ENCODE measurements at regions not wholly inside any gene's neighbourhood (a gene's known extent, or its start where the extent isn't known, plus 50 kb on each side); places are given as distances from the start of the nearest gene placed in this dataset.

GRCh38 chr13:83229574-83230305 is 652.5 kb downstream of the SLITRK1 start:
- 23 to 64% methylated on average over 1 of the region's 1 CpG for WGBS, 2 donors

GRCh38 chr13:83223546-83223945 is 658.7 kb downstream of the SLITRK1 start:
- H3K27me3 ChIP-seq = no peaks in the 10 kb centered on the region
- 86 to 89% methylated on average over 1 of the region's 1 CpG for WGBS, 2 donors

More at GRCh38 chr13:83229574-83230305, 652.5 kb downstream of the SLITRK1 start:
- H3K36me3 ChIP-seq = no peaks in the 10 kb centered on the region
- DNase-seq = no peak
- TF ChIP-seq CTCF (IDR thresholded peaks at IDR 0.05) (no peak), POLR2AphosphoS5 (IDR thresholded peaks at IDR 0.05) (no peak), POLR2A (IDR thresholded peaks at IDR 0.05) (no peak), EP300 (IDR thresholded peaks at IDR 0.05) (no peak)
- no peaks in the 10 kb centered on the region for H3K4me1 ChIP-seq
- intact Hi-C loops (cut with DNase I) = no loop called here
- no peak overlapping the region for H3K27ac ChIP-seq
- no peaks in the 10 kb centered on the region for H3K9me3 ChIP-seq
- H3K4me3 ChIP-seq = no peak overlapping the region
- no peaks in the 10 kb centered on the region for H3K27me3 ChIP-seq

GRCh38 chr13:83221813-83222241 is 660.4 kb downstream of the SLITRK1 start:
- 83 to 88% methylated on average over 5 of the region's 5 CpGs for WGBS, 2 donors
- intact Hi-C loops (cut with DNase I) = no loop called here
- DNase-seq = no peak

More at GRCh38 chr13:83223546-83223945, 658.7 kb downstream of the SLITRK1 start:
- H3K9me3 ChIP-seq = peaks cover 0 to 2% (median 0%) of the 10 kb centered on the region in 4 donors
- DNase-seq = no peak
- no peaks in the 10 kb centered on the region for H3K36me3 ChIP-seq
- TF ChIP-seq POLR2A (IDR thresholded peaks at IDR 0.05) = no peak
- TF ChIP-seq CTCF (IDR thresholded peaks at IDR 0.05) = no peak
- no peak for TF ChIP-seq EP300 (IDR thresholded peaks at IDR 0.05)
- H3K4me1 ChIP-seq = peaks cover 0 to 5% (median 0%) of the 10 kb centered on the region in 4 donors
- no peak overlapping the region for H3K27ac ChIP-seq
- H3K4me3 ChIP-seq = no peak overlapping the region
- intact Hi-C loops (cut with DNase I) = no loop called here

GRCh38 chr13:83221256-83221655 is 661.0 kb downstream of the SLITRK1 start:
- intact Hi-C loops (cut with DNase I) = no loop called here
- 92 to 95% methylated on average over 1 of the region's 1 CpG for WGBS, 2 donors
- no peaks in the 10 kb centered on the region for H3K36me3 ChIP-seq
- no peak for DNase-seq
- TF ChIP-seq CTCF (IDR thresholded peaks at IDR 0.05) = no peak
- no peak for TF ChIP-seq POLR2AphosphoS5 (IDR thresholded peaks at IDR 0.05)
- TF ChIP-seq EP300 (IDR thresholded peaks at IDR 0.05) = no peak
- no peak for TF ChIP-seq POLR2A (IDR thresholded peaks at IDR 0.05)
- H3K27me3 ChIP-seq = no peaks in the 10 kb centered on the region
- peaks cover 0 to 15% (median 8%) of the 10 kb centered on the region in 4 donors for H3K4me1 ChIP-seq
- H3K4me3 ChIP-seq = no peak overlapping the region
- peaks cover 0 to 2% (median 0%) of the 10 kb centered on the region in 4 donors for H3K9me3 ChIP-seq
- no peak overlapping the region for H3K27ac ChIP-seq

More at GRCh38 chr13:83221813-83222241, 660.4 kb downstream of the SLITRK1 start:
- Histone ChIP-seq H3K36me3 (no peaks in the 10 kb centered on the region), H3K4me1 (peaks cover 0 to 9% (median 3%) of the 10 kb centered on the region in 4 donors), H3K4me3 (no peak overlapping the region), H3K27ac (no peak overlapping the region), H3K9me3 (peaks cover 0 to 2% (median 0%) of the 10 kb centered on the region in 4 donors), H3K27me3 (no peaks in the 10 kb centered on the region)
- TF ChIP-seq EP300 (IDR thresholded peaks at IDR 0.05) (no peak), CTCF (IDR thresholded peaks at IDR 0.05) (no peak), POLR2AphosphoS5 (IDR thresholded peaks at IDR 0.05) (no peak), POLR2A (IDR thresholded peaks at IDR 0.05) (no peak)

Data from sigmoid colon (tissue), 6 donors.